Panc1 (cell line): ENCODE measurements at regions not wholly inside any gene's neighbourhood (a gene's known extent, or its start where the extent isn't known, plus 50 kb on each side); places are given as distances from the start of the nearest gene placed in this dataset.

ENCODE experiments used
- ATAC-seq: fragments of 200-7000 bp; cut with Tn5 transposase; 2 replicates; pipeline ENCODE4 v1.9.1; 2020; ENCODE audit warnings: mild to moderate bottlenecking, moderate library complexity
- BruUV-seq: library from RNA; stranded (reverse); fragments of 400-500 nt; replicated peaks from 2 replicates; lab custom pipeline; 2021; lab: Mats Ljungman, UMichigan
- CTCF ChIA-PET: fragments of 300-600 bp; sonication (Branson Sonifier 250); formaldehyde crosslinking; loops from one replicate; lab custom pipeline; 2022; ENCODE audit warnings: antibody characterized with exemption; lab: Charles Lee
- POLR2A ChIA-PET: fragments of 300-600 bp; sonication (Branson Sonifier 250); formaldehyde crosslinking; loops from one replicate; lab custom pipeline; 2022; ENCODE audit warnings: antibody characterized with exemption; lab: Charles Lee
- DNase-seq: peaks from one replicate; pipeline ENCODE4 v3.0.0-alpha.2; 2010; ENCODE audit warnings: low read depth, low spot score
- H3K27ac ChIP-seq: 2 replicates; pipeline ENCODE4 v1.5.1; 2011; ENCODE audit warnings: mild to moderate bottlenecking, low read length, inconsistent platforms
- H3K27me3 ChIP-seq: fragments of 200-500 bp; sonication (Bioruptor generic); 2 replicates; pipeline ENCODE4 v1.6.0; 2014; ENCODE audit warnings: low read length, inconsistent platforms; ENCODE audit not compliant: control insufficient read depth, insufficient read depth
- H3K36me3 ChIP-seq: fragments of 200-500 bp; sonication (Bioruptor generic); 2 replicates; pipeline ENCODE4 v1.5.1; 2014; ENCODE audit warnings: inconsistent platforms, mild to moderate bottlenecking, low read length, moderate library complexity; ENCODE audit not compliant: control insufficient read depth, insufficient read depth
- H3K4me1 ChIP-seq: 2 replicates; pipeline ENCODE4 v1.5.1; 2011; ENCODE audit warnings: inconsistent platforms, mild to moderate bottlenecking, low read length, moderate library complexity; ENCODE audit not compliant: control insufficient read depth, insufficient read depth
- H3K4me3 ChIP-seq, 2 experiments: 2 replicates each; pipeline ENCODE4 v1.5.1; 2011 to 2012; ENCODE audit warnings: low read depth in 2 of 2, low read length in 2 of 2, mild to moderate bottlenecking in 2 of 2, inconsistent platforms in 1 of 2, moderate library complexity in 1 of 2
- H3K9me3 ChIP-seq: fragments of 200-500 bp; sonication (Bioruptor generic); 2 replicates; pipeline ENCODE4 v1.5.1; 2014; ENCODE audit warnings: low read depth, mild to moderate bottlenecking, inconsistent platforms, low read length, moderate library complexity; ENCODE audit not compliant: control insufficient read depth, insufficient read depth
- CTCF ChIP-seq: fragments of 450-650 bp; IDR thresholded peaks from 2 replicates; pipeline ENCODE4 v1.5.1; 2017; ENCODE audit warnings: mild to moderate bottlenecking
- POLR2AphosphoS5 ChIP-seq: IDR thresholded peaks from 2 replicates; pipeline ENCODE4 v1.6.1; 2012; ENCODE audit warnings: mild to moderate bottlenecking, low read depth, low read length, moderate library complexity
- REST ChIP-seq, 2 experiments: IDR thresholded peaks; 2 replicates each; pipeline ENCODE4 v1.6.1; 2011 to 2012; ENCODE audit warnings: low read depth in 2 of 2, control low read depth in 1 of 2, low read length in 1 of 2, mild to moderate bottlenecking in 1 of 2, moderate library complexity in 1 of 2; ENCODE audit not compliant: insufficient read depth in 1 of 2
- SIN3A ChIP-seq: IDR thresholded peaks from 2 replicates; pipeline ENCODE4 v1.6.1; 2012; ENCODE audit warnings: low read depth, mild to moderate bottlenecking, low read length, moderate library complexity, borderline replicate concordance; ENCODE audit not compliant: insufficient read depth
- TCF7L2 ChIP-seq: IDR thresholded peaks from 2 replicates; pipeline ENCODE4 v1.6.1; 2011; ENCODE audit warnings: mild to moderate bottlenecking, low read depth, low read length, inconsistent platforms
- in situ Hi-C: cut with HindIII; loops from 2 replicates; pipeline ENCODE4 v1.10.0; 2016; ENCODE audit warnings: low sequenced_read_pairs, low pct_unique_long_range_greater_than_20kb
- intact Hi-C: fragments of 100-400 bp; cut with micrococcal nuclease; formaldehyde crosslinking; loops from one replicate; pipeline ENCODE4 v1.10.0; 2022; ENCODE audit not compliant: unreplicated experiment

- no peak for ATAC-seq
- Histone ChIP-seq H3K9me3 (no peaks in the 10 kb centered on the region), H3K4me3 (no peak overlapping the region), H3K27me3 (no peaks in the 10 kb centered on the region), H3K4me1 (no peaks in the 10 kb centered on the region), H3K36me3 (no peaks in the 10 kb centered on the region), H3K27ac (no peak overlapping the region)
- TF ChIP-seq REST (IDR thresholded peaks at IDR 0.05; ENCODE audit: insufficient read depth in 1 of 2, low read depth in 2 of 2, low read length in 1 of 2) (no peak), POLR2AphosphoS5 (no peak), SIN3A (no peak), CTCF (no peak), TCF7L2 (no peak)
- ChIA-PET POLR2A (no interaction called here), CTCF (interaction anchor here (0.6 kb wide), 2 partner anchors 285 to 1910 kb away, joined by 3 to 6 read pairs; no protein-coding TSS in a partner anchor)
- in situ Hi-C loops, result no loop called here
- no TSS peak for BruUV-seq
- DNase-seq, result no peak
- intact Hi-C loops, result no loop called here
These were observed 243.4 kb upstream of the PMFBP1 start for GRCh38 chr16:72415379-72415778.

- POLR2A ChIA-PET, result no interaction called here
- Histone ChIP-seq H3K4me3 (no peak overlapping the region), H3K9me3 (no peaks in the 10 kb centered on the region), H3K4me1 (no peaks in the 10 kb centered on the region), H3K36me3 (no peaks in the 10 kb centered on the region), H3K27me3 (no peaks in the 10 kb centered on the region), H3K27ac (no peak overlapping the region)
- BruUV-seq, result no TSS peak
- intact Hi-C loops (no loop called here), in situ Hi-C loops (no loop called here)
- no peak for ATAC-seq
- CTCF ChIA-PET, result interaction anchor here (0.6 kb wide), 1 partner anchor 9 kb away, joined by 8 read pairs; no protein-coding TSS in a partner anchor
- DNase-seq, result no peak
- TF ChIP-seq SIN3A, result no peak
- TF ChIP-seq POLR2AphosphoS5, result no peak
- TF ChIP-seq TCF7L2, result no peak
- TF ChIP-seq CTCF, result no peak
- TF ChIP-seq REST (IDR thresholded peaks at IDR 0.05; ENCODE audit: insufficient read depth in 1 of 2, low read depth in 2 of 2, low read length in 1 of 2), result no peak
These were observed 238.5 kb upstream of the PMFBP1 start for GRCh38 chr16:72410492-72410891.
